ENCODE measurements at regions not wholly inside any gene's neighbourhood (a gene's known extent, or its start where the extent isn't known, plus 50 kb on each side); places are given as distances from the start of the nearest gene placed in this dataset.

DNA sequence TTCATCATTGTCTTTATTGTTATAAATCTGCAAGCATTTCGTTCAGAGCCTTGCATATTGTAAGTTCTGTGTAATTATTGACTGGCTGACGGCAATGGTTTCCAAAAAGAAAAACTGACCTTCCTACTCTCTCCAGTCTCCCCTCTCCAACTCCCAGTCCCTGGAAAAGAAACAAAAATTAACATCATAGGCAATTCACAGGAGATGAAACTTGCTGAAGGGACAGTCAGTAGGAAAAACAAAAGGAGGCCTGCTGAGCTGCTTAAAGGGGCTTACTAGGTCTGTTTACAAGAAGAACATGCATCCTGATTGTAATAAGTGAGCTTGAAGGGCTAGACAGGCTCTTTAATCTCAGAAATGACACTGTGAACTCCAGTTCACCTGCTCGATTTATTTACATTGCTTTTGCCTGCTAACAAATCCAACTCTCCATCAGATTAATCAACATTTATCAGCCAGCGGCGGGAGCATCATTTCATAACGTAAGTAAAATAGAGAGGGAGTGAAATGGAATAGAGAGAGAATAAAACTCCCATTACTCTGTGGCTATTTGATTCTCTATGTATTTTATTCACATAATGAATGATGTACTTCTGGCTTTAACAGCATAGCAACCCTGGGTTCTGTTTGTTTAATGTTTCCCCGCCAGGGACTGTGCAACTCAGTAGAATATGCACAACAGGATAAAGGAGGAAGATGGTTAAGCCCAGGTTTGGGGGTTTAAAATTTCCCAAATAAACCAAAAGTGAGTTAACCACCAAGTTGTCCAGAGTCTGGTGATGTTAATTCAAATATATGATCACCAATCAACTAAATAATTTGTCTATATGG, 256.7 kb upstream of the SETBP1 start:
- Mint-ChIP-seq H3K9me3 (ENCODE audit: unreplicated experiment) (no peaks in the 10 kb centered on the region), H3K27me3 (ENCODE audit: unreplicated experiment) (no peaks in the 10 kb centered on the region), H3K4me3 (ENCODE audit: unreplicated experiment) (no peak overlapping the region), H3K4me1 (ENCODE audit: low read depth, unreplicated experiment) (no peaks in the 10 kb centered on the region), H3K27ac (ENCODE audit: unreplicated experiment) (no peak overlapping the region), H3K36me3 (ENCODE audit: unreplicated experiment) (no peaks in the 10 kb centered on the region)
- DNase-seq: no peak
- TF ChIP-seq, protein P1, sequence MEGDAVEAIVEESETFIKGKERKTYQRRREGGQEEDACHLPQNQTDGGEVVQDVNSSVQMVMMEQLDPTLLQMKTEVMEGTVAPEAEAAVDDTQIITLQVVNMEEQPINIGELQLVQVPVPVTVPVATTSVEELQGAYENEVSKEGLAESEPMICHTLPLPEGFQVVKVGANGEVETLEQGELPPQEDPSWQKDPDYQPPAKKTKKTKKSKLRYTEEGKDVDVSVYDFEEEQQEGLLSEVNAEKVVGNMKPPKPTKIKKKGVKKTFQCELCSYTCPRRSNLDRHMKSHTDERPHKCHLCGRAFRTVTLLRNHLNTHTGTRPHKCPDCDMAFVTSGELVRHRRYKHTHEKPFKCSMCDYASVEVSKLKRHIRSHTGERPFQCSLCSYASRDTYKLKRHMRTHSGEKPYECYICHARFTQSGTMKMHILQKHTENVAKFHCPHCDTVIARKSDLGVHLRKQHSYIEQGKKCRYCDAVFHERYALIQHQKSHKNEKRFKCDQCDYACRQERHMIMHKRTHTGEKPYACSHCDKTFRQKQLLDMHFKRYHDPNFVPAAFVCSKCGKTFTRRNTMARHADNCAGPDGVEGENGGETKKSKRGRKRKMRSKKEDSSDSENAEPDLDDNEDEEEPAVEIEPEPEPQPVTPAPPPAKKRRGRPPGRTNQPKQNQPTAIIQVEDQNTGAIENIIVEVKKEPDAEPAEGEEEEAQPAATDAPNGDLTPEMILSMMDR (IDR thresholded peaks at IDR 0.05; ENCODE audit: partially characterized antibody, unreplicated experiment): no peak

DNA sequence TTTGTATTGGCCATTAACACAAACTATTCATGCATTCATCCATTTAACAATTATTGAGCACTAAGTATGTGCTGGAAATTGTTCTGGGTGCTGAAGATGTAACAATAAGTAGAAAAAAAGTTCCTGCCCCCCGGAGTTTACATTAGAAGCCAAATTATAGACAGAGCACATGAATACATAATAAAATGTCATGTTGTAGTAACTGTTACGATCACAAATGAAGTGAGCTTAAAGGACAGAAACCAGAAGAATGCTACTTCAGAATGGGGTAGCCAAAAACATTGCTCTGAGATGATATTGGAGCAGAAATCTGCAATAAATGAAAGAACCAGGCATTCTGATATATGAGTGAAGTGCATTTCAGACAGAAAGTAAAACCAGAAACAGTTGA, 256.0 kb upstream of the SETBP1 start:
- H3K27me3 Mint-ChIP-seq (ENCODE audit: unreplicated experiment): no peaks in the 10 kb centered on the region
- H3K4me3 Mint-ChIP-seq (ENCODE audit: unreplicated experiment): no peak overlapping the region
- H3K9me3 Mint-ChIP-seq (ENCODE audit: unreplicated experiment): no peaks in the 10 kb centered on the region
- DNase-seq: no peak
- H3K4me1 Mint-ChIP-seq (ENCODE audit: low read depth, unreplicated experiment): no peaks in the 10 kb centered on the region
- no peak overlapping the region for H3K27ac Mint-ChIP-seq (ENCODE audit: unreplicated experiment)
- H3K36me3 Mint-ChIP-seq (ENCODE audit: unreplicated experiment): no peaks in the 10 kb centered on the region
- TF ChIP-seq, protein P1 (IDR thresholded peaks at IDR 0.05; ENCODE audit: partially characterized antibody, unreplicated experiment): no peak

DNA sequence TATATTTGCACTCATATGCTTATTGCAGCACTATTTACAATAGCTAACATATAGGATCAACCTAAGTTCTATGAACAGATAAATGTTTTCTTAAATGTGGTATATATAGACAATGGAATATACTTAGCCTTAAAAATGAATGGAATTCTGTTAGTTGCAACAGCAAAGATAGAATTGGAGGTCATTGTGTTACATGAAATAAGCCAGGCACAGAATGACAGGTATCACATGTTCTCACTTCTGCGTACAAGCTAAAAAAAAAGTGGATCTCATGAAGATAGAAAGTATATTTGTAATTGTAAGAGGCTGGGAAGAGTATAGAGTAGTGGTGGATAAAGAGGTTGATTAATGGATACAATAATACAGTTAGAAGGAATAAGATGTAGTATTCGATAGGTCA, 255.5 kb upstream of the SETBP1 start:
- DNase-seq: no peak
- TF ChIP-seq, protein P1 (IDR thresholded peaks at IDR 0.05; ENCODE audit: partially characterized antibody, unreplicated experiment): no peak
- no peaks in the 10 kb centered on the region for H3K9me3 Mint-ChIP-seq (ENCODE audit: unreplicated experiment)
- H3K4me1 Mint-ChIP-seq (ENCODE audit: low read depth, unreplicated experiment): no peaks in the 10 kb centered on the region
- no peak overlapping the region for H3K4me3 Mint-ChIP-seq (ENCODE audit: unreplicated experiment)
- no peak overlapping the region for H3K27ac Mint-ChIP-seq (ENCODE audit: unreplicated experiment)
- no peaks in the 10 kb centered on the region for H3K27me3 Mint-ChIP-seq (ENCODE audit: unreplicated experiment)
- no peaks in the 10 kb centered on the region for H3K36me3 Mint-ChIP-seq (ENCODE audit: unreplicated experiment)

DNA sequence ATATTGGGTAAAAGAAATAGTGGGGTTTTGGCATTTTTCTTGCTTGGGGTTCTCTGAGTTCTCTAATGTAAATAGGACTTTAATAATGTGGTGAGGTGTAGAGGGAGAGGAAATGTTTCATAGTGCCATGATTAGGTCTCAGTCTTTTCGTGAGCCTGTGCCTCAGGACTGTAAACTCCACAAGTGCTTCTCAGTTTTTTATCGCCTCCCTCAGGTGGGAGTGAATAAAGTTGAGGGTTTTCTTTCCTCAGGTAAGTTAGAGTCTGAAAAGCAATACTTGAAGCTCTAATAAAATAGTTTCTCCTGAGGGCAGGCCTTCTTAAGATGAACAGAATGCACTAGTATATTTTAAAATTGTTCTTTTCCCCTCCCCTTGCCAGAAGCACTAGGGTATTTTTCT, 243.1 kb upstream of the SETBP1 start:
- H3K4me3 Mint-ChIP-seq (ENCODE audit: unreplicated experiment): no peak overlapping the region
- no peaks in the 10 kb centered on the region for H3K4me1 Mint-ChIP-seq (ENCODE audit: low read depth, unreplicated experiment)
- no peaks in the 10 kb centered on the region for H3K27me3 Mint-ChIP-seq (ENCODE audit: unreplicated experiment)
- no peak for DNase-seq
- H3K27ac Mint-ChIP-seq (ENCODE audit: unreplicated experiment): no peak overlapping the region
- TF ChIP-seq, protein P1 (IDR thresholded peaks at IDR 0.05; ENCODE audit: partially characterized antibody, unreplicated experiment): no peak
- H3K36me3 Mint-ChIP-seq (ENCODE audit: unreplicated experiment): no peaks in the 10 kb centered on the region
- no peaks in the 10 kb centered on the region for H3K9me3 Mint-ChIP-seq (ENCODE audit: unreplicated experiment)

DNA sequence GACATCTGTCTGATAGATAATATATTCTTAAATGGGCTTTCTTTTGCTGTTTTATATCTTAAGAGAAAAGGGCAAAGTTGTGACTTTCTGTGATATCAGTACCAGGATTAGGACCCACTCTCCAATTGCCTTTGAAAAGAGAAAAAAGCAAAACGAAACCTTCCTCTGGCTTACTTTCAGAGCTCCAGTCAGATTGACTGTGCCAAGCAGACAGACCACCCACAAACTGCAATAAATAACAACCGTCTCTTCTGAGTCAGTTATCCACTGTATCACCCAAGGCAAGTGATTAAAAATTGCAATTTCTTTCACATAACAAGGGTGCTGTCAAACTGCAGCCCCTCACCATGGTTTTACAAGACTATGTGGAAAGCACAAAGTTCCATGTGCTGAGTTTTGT, 230.5 kb upstream of the SETBP1 start:
- H3K4me1 Mint-ChIP-seq (ENCODE audit: low read depth, unreplicated experiment): peaks cover 8% of the 10 kb centered on the region
- H3K27ac Mint-ChIP-seq (ENCODE audit: unreplicated experiment): no peak overlapping the region
- TF ChIP-seq, protein P1 (IDR thresholded peaks at IDR 0.05; ENCODE audit: partially characterized antibody, unreplicated experiment): no peak
- no peaks in the 10 kb centered on the region for H3K9me3 Mint-ChIP-seq (ENCODE audit: unreplicated experiment)
- no peak for DNase-seq
- H3K4me3 Mint-ChIP-seq (ENCODE audit: unreplicated experiment): no peak overlapping the region
- H3K36me3 Mint-ChIP-seq (ENCODE audit: unreplicated experiment): no peaks in the 10 kb centered on the region
- H3K27me3 Mint-ChIP-seq (ENCODE audit: unreplicated experiment): peaks cover 2% of the 10 kb centered on the region

Measured in glutamatergic neuron (in vitro differentiated cells).